ENCODE measurements at regions not wholly inside any gene's neighbourhood (a gene's known extent, or its start where the extent isn't known, plus 50 kb on each side); places are given as distances from the start of the nearest gene placed in this dataset.

- Mint-ChIP-seq H3K27ac (ENCODE audit: unreplicated experiment) (no peak overlapping the region), H3K4me3 (ENCODE audit: unreplicated experiment) (no peak overlapping the region)
- no peak for TF ChIP-seq CTCF (IDR thresholded peaks at IDR 0.05)
Measured at GRCh38 chr1:87506147-87506546, 177.5 kb downstream of the LMO4 start.

GRCh38 chr1:87508247-87508787, 179.6 kb downstream of the LMO4 start:
- Mint-ChIP-seq H3K27ac (ENCODE audit: unreplicated experiment) (no peak overlapping the region), H3K4me1 (ENCODE audit: low read depth) (no peaks in the 10 kb centered on the region), H3K4me3 (ENCODE audit: unreplicated experiment) (no peak overlapping the region), H3K36me3 (ENCODE audit: low read depth) (no peaks in the 10 kb centered on the region), H3K27me3 (ENCODE audit: low read depth) (no peaks in the 10 kb centered on the region), H3K9me3 (ENCODE audit: low read depth) (no peaks in the 10 kb centered on the region)
- DNase-seq (ENCODE audit: low spot score): no peak
- no peak for TF ChIP-seq CTCF (IDR thresholded peaks at IDR 0.05)

More at GRCh38 chr1:87506147-87506546, 177.5 kb downstream of the LMO4 start:
- H3K4me1 Mint-ChIP-seq (ENCODE audit: low read depth): no peaks in the 10 kb centered on the region
- DNase-seq (ENCODE audit: low spot score): no peak
- no peaks in the 10 kb centered on the region for H3K36me3 Mint-ChIP-seq (ENCODE audit: low read depth)
- no peaks in the 10 kb centered on the region for H3K9me3 Mint-ChIP-seq (ENCODE audit: low read depth)
- no peaks in the 10 kb centered on the region for H3K27me3 Mint-ChIP-seq (ENCODE audit: low read depth)

- DNase-seq (ENCODE audit: low spot score): no peak
- H3K4me1 Mint-ChIP-seq (ENCODE audit: low read depth): no peaks in the 10 kb centered on the region
- no peaks in the 10 kb centered on the region for H3K27me3 Mint-ChIP-seq (ENCODE audit: low read depth)
- no peaks in the 10 kb centered on the region for H3K9me3 Mint-ChIP-seq (ENCODE audit: low read depth)
- no peak for TF ChIP-seq CTCF (IDR thresholded peaks at IDR 0.05)
- H3K4me3 Mint-ChIP-seq (ENCODE audit: unreplicated experiment): no peak overlapping the region
- no peak overlapping the region for H3K27ac Mint-ChIP-seq (ENCODE audit: unreplicated experiment)
- no peaks in the 10 kb centered on the region for H3K36me3 Mint-ChIP-seq (ENCODE audit: low read depth)
Measured at GRCh38 chr1:87510540-87510939, 181.9 kb downstream of the LMO4 start.

GRCh38 chr1:87511449-87511848, 182.8 kb downstream of the LMO4 start:
- DNase-seq (ENCODE audit: low spot score): no peak
- H3K36me3 Mint-ChIP-seq (ENCODE audit: low read depth): no peaks in the 10 kb centered on the region
- H3K9me3 Mint-ChIP-seq (ENCODE audit: low read depth): no peaks in the 10 kb centered on the region
- no peak overlapping the region for H3K4me3 Mint-ChIP-seq (ENCODE audit: unreplicated experiment)
- no peaks in the 10 kb centered on the region for H3K27me3 Mint-ChIP-seq (ENCODE audit: low read depth)
- H3K27ac Mint-ChIP-seq (ENCODE audit: unreplicated experiment): no peak overlapping the region
- no peaks in the 10 kb centered on the region for H3K4me1 Mint-ChIP-seq (ENCODE audit: low read depth)
- no peak for TF ChIP-seq CTCF (IDR thresholded peaks at IDR 0.05)

GRCh38 chr1:87512431-87512830, 183.8 kb downstream of the LMO4 start:
- DNase-seq (ENCODE audit: low spot score): no peak
- Mint-ChIP-seq H3K4me3 (ENCODE audit: unreplicated experiment) (no peak overlapping the region), H3K27me3 (ENCODE audit: low read depth) (no peaks in the 10 kb centered on the region), H3K4me1 (ENCODE audit: low read depth) (no peaks in the 10 kb centered on the region), H3K36me3 (ENCODE audit: low read depth) (no peaks in the 10 kb centered on the region), H3K9me3 (ENCODE audit: low read depth) (no peaks in the 10 kb centered on the region), H3K27ac (ENCODE audit: unreplicated experiment) (no peak overlapping the region)
- no peak for TF ChIP-seq CTCF (IDR thresholded peaks at IDR 0.05)
